HCT116 (cell line): ENCODE measurements at regions not wholly inside any gene's neighbourhood (a gene's known extent, or its start where the extent isn't known, plus 50 kb on each side); places are given as distances from the start of the nearest gene placed in this dataset.

Experiments
- ATAC-seq: fragments of 200-7000 bp; cut with Tn5 transposase; 2 replicates; pipeline ENCODE4 v1.9.1; 2020; ENCODE audit warnings: mild to moderate bottlenecking, moderate library complexity
- BruUV-seq: library from RNA; stranded (reverse); fragments of 400-500 nt; replicated peaks from 2 replicates; lab custom pipeline; 2021; lab: Mats Ljungman, UMichigan
- CTCF ChIA-PET: fragments of 300-600 bp; sonication (Branson Sonifier 250); formaldehyde crosslinking; loops from one replicate; lab custom pipeline; 2021; ENCODE audit warnings: antibody characterized with exemption; lab: Charles Lee
- POLR2A ChIA-PET: fragments of 300-600, 350-600 bp; sonication (Branson Sonifier 250); formaldehyde crosslinking; loops from one replicate; lab custom pipeline; 2021; ENCODE audit warnings: antibody characterized with exemption; lab: Charles Lee
- RAD21 ChIA-PET, 2 experiments: fragments of 300-600 bp; sonication (Branson Sonifier 250); formaldehyde crosslinking; loops; one replicate each; lab custom pipeline; 2023; ENCODE audit warnings: low total read pairs in 2 of 2; ENCODE audit not compliant: uncharacterized antibody in 2 of 2, unreplicated experiment in 2 of 2, low non-redundant PET in 1 of 2; lab: Charles Lee
- DNase-seq: peaks from one replicate; pipeline ENCODE4 v3.0.0-alpha.2; 2010; ENCODE audit warnings: low read depth, low spot score
- H2AFZ ChIP-seq: fragments of 200-600 bp; shearing (Covaris generic), sonication (generic); 2 replicates; pipeline ENCODE4 v1.6.1; 2017; ENCODE audit warnings: low read depth, mixed run types, mixed read lengths, antibody characterized with exemption, low read length; ENCODE audit not compliant: poor library complexity, severe bottlenecking
- H3K27ac ChIP-seq: 2 replicates; pipeline ENCODE4 v1.5.1; 2012; ENCODE audit warnings: low read depth, low read length
- H3K27me3 ChIP-seq: fragments of 200-600 bp; sonication (generic); 2 replicates; pipeline ENCODE4 v1.6.1; 2016; ENCODE audit warnings: mixed run types, low read length, mixed read lengths; ENCODE audit not compliant: insufficient read depth
- H3K36me3 ChIP-seq, 2 experiments: fragments of 200-500 bp in 1 of 2; fragments of 200-600 bp in 1 of 2; sonication (Bioruptor generic) in 1 of 2; sonication (generic) in 1 of 2; 2 replicates each; pipeline versions ENCODE4 v1.5.1 to v1.6.1; 2014 to 2016; ENCODE audit warnings: low read length in 2 of 2, inconsistent platforms in 1 of 2, mixed read lengths in 1 of 2, mixed run types in 1 of 2; ENCODE audit not compliant: insufficient read depth in 2 of 2, control insufficient read depth in 1 of 2
- H3K4me1 ChIP-seq, 2 experiments: fragments of 200-600 bp in 1 of 2; sonication (generic) in 1 of 2; 2 replicates each; pipeline versions ENCODE4 v1.5.1 to v1.6.1; 2012 to 2017; ENCODE audit warnings: low read length in 2 of 2, inconsistent platforms in 1 of 2, mild to moderate bottlenecking in 1 of 2, mixed read lengths in 1 of 2, mixed run types in 1 of 2, moderate library complexity in 1 of 2; ENCODE audit not compliant: insufficient read depth in 2 of 2, control insufficient read depth in 1 of 2
- H3K4me2 ChIP-seq: fragments of 200-600 bp; sonication (generic); 2 replicates; pipeline ENCODE4 v1.6.1; 2017; ENCODE audit warnings: mixed run types, low read length, mixed read lengths
- H3K4me3 ChIP-seq, 2 experiments: fragments of 200-600 bp in 1 of 2; sonication (generic) in 1 of 2; replicated peaks in 1 of 2; 2 replicates each; pipeline ENCODE4 v1.5.1; 2011 to 2016; ENCODE audit warnings: low read length in 2 of 2, control low read depth in 1 of 2, low read depth in 1 of 2, mild to moderate bottlenecking in 1 of 2, mixed read lengths in 1 of 2, mixed run types in 1 of 2
- H3K79me2 ChIP-seq: fragments of 200-600 bp; sonication (generic); 2 replicates; pipeline ENCODE4 v1.6.1; 2017; ENCODE audit warnings: mild to moderate bottlenecking, mixed run types, low read length, moderate library complexity, mixed read lengths; ENCODE audit not compliant: insufficient read depth
- H3K9ac ChIP-seq: fragments of 200-600 bp; sonication (generic); 2 replicates; pipeline ENCODE4 v1.6.1; 2016; ENCODE audit warnings: low read length, mixed read lengths
- H3K9me2 ChIP-seq: fragments of 200-600 bp; sonication (generic), shearing (Covaris generic); 2 replicates; pipeline ENCODE4 v1.6.1; 2017; ENCODE audit warnings: mixed run types, mild to moderate bottlenecking, moderate library complexity; ENCODE audit not compliant: insufficient read depth
- H3K9me3 ChIP-seq, 2 experiments: fragments of 200-500 bp in 1 of 2; fragments of 200-600 bp in 1 of 2; sonication (Bioruptor generic) in 1 of 2; sonication (generic) in 1 of 2; 2 replicates each; pipeline ENCODE4 v1.6.1; 2014 to 2017; ENCODE audit warnings: low read length in 2 of 2, mixed read lengths in 2 of 2, inconsistent platforms in 1 of 2, low read depth in 1 of 2, mild to moderate bottlenecking in 1 of 2, mixed run types in 1 of 2, moderate library complexity in 1 of 2; ENCODE audit not compliant: control insufficient read depth in 1 of 2, insufficient read depth in 1 of 2
- H4K20me1 ChIP-seq: fragments of 200-600 bp; sonication (generic), shearing (Covaris generic); 2 replicates; pipeline ENCODE4 v1.6.1; 2017; ENCODE audit warnings: mixed run types, mild to moderate bottlenecking, moderate library complexity; ENCODE audit not compliant: insufficient read depth
- CBX3 ChIP-seq: IDR thresholded peaks from 2 replicates; pipeline ENCODE4 v1.6.1; 2012; ENCODE audit warnings: low read depth
- CEBPB ChIP-seq: IDR thresholded peaks from 2 replicates; pipeline ENCODE4 v1.6.1; 2012; ENCODE audit warnings: low read depth
- EGR1 ChIP-seq: IDR thresholded peaks from 2 replicates; pipeline ENCODE4 v1.6.1; 2012; ENCODE audit warnings: low read depth
- EZH2 ChIP-seq: fragments of 200-600 bp; sonication (generic); IDR thresholded peaks from 2 replicates; pipeline ENCODE4 v1.6.1; 2017; ENCODE audit warnings: antibody characterized with exemption, mixed run types
- EZH2phosphoT487 ChIP-seq: fragments of 200-600 bp; IDR thresholded peaks from 2 replicates; pipeline ENCODE4 v1.6.1; 2018; ENCODE audit warnings: antibody characterized with exemption, borderline replicate concordance
- FOSL1 ChIP-seq: IDR thresholded peaks from 2 replicates; pipeline ENCODE4 v1.6.1; 2012; ENCODE audit warnings: low read depth
- RAD21 ChIP-seq: IDR thresholded peaks from 2 replicates; pipeline ENCODE4 v1.6.1; 2012; ENCODE audit warnings: low read depth, mild to moderate bottlenecking
- SIN3A ChIP-seq: IDR thresholded peaks from 2 replicates; pipeline ENCODE4 v1.6.1; 2012; ENCODE audit warnings: low read depth
- SRF ChIP-seq: IDR thresholded peaks from 2 replicates; pipeline ENCODE4 v1.6.1; 2012; ENCODE audit warnings: low read depth
- YY1 ChIP-seq: IDR thresholded peaks from 2 replicates; pipeline ENCODE4 v1.6.1; 2011; ENCODE audit warnings: low read length, low read depth, moderate library complexity, mild to moderate bottlenecking; ENCODE audit not compliant: insufficient replicate concordance; ENCODE audit errors: extremely low read depth
- ZNF274 ChIP-seq: fragments of 200-500 bp; sonication (Bioruptor generic); IDR thresholded peaks from 2 replicates; pipeline ENCODE4 v1.6.1; 2014; ENCODE audit warnings: mild to moderate bottlenecking, low read depth, low read length, inconsistent platforms
- intact Hi-C: fragments of 100-400 bp; cut with micrococcal nuclease; formaldehyde crosslinking; loops from 2 replicates; pipeline ENCODE4 v1.10.0; 2022
- TF ChIP-seq, protein P1 (sequence below): IDR thresholded peaks from 2 replicates; pipeline ENCODE4 v1.6.1; 2012; ENCODE audit warnings: low read depth
- TF ChIP-seq, protein P2 (sequence below), 3 experiments: fragments of 200-600 bp in 1 of 3; sonication (generic) in 1 of 3; IDR thresholded peaks in 2 of 3; conservative IDR thresholded peaks in 1 of 3; 2 replicates each; pipeline ENCODE4 v1.5.1; 2012 to 2017; ENCODE audit warnings: low read depth in 2 of 3, low read length in 2 of 3, antibody characterized with exemption in 1 of 3, borderline replicate concordance in 1 of 3, control low read depth in 1 of 3, mild to moderate bottlenecking in 1 of 3, mixed read lengths in 1 of 3, mixed run types in 1 of 3, moderate library complexity in 1 of 3; ENCODE audit not compliant: insufficient read depth in 1 of 3

DNA sequence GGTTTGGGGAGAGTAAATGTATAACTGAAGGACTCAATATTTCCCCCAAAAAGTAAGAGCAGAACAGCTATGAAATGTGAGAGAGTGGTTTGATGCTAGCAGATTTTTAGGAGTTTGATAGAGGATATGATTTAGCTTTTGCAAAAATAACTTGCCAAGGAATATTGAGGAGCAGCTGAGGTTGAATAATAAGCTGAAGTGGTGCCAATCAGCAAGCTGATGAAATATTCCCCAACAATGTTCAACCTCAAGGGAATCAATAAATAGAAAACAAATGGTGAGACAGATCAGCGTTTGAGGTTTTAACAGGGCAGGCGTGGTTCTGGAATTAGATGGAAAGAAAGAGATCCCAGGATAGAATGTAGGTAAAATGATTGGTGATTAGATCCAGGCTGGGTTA lies 413.4 kb upstream of the ADAMTS5 start:
- ATAC-seq = no peak

More for the DNA sequence above, 413.4 kb upstream of the ADAMTS5 start:
- BruUV-seq = no TSS peak
- Histone ChIP-seq H3K27me3 (no peaks in the 10 kb centered on the region), H3K9me2 (no peaks in the 10 kb centered on the region), H4K20me1 (no peaks in the 10 kb centered on the region), H3K4me3 (no peak overlapping the region), H3K4me1 (no peaks in the 10 kb centered on the region), H3K27ac (no peak overlapping the region), H2AFZ (no peak overlapping the region), H3K79me2 (no peaks in the 10 kb centered on the region), H3K9ac (no peak overlapping the region), H3K4me2 (no peak overlapping the region), H3K36me3 (no peaks in the 10 kb centered on the region), H3K9me3 (peaks cover 23 to 26% of the 10 kb centered on the region in 2 experiments; a peak in 3 of 4 replicates)
- CTCF ChIA-PET = no interaction called here
- TF ChIP-seq CEBPB = no peak
- no peak for TF ChIP-seq YY1
- no peak for TF ChIP-seq SRF
- TF ChIP-seq, protein P1, sequence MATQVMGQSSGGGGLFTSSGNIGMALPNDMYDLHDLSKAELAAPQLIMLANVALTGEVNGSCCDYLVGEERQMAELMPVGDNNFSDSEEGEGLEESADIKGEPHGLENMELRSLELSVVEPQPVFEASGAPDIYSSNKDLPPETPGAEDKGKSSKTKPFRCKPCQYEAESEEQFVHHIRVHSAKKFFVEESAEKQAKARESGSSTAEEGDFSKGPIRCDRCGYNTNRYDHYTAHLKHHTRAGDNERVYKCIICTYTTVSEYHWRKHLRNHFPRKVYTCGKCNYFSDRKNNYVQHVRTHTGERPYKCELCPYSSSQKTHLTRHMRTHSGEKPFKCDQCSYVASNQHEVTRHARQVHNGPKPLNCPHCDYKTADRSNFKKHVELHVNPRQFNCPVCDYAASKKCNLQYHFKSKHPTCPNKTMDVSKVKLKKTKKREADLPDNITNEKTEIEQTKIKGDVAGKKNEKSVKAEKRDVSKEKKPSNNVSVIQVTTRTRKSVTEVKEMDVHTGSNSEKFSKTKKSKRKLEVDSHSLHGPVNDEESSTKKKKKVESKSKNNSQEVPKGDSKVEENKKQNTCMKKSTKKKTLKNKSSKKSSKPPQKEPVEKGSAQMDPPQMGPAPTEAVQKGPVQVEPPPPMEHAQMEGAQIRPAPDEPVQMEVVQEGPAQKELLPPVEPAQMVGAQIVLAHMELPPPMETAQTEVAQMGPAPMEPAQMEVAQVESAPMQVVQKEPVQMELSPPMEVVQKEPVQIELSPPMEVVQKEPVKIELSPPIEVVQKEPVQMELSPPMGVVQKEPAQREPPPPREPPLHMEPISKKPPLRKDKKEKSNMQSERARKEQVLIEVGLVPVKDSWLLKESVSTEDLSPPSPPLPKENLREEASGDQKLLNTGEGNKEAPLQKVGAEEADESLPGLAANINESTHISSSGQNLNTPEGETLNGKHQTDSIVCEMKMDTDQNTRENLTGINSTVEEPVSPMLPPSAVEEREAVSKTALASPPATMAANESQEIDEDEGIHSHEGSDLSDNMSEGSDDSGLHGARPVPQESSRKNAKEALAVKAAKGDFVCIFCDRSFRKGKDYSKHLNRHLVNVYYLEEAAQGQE = no peak
- no peak for TF ChIP-seq RAD21
- TF ChIP-seq CBX3 = no peak
- TF ChIP-seq, protein P2, sequence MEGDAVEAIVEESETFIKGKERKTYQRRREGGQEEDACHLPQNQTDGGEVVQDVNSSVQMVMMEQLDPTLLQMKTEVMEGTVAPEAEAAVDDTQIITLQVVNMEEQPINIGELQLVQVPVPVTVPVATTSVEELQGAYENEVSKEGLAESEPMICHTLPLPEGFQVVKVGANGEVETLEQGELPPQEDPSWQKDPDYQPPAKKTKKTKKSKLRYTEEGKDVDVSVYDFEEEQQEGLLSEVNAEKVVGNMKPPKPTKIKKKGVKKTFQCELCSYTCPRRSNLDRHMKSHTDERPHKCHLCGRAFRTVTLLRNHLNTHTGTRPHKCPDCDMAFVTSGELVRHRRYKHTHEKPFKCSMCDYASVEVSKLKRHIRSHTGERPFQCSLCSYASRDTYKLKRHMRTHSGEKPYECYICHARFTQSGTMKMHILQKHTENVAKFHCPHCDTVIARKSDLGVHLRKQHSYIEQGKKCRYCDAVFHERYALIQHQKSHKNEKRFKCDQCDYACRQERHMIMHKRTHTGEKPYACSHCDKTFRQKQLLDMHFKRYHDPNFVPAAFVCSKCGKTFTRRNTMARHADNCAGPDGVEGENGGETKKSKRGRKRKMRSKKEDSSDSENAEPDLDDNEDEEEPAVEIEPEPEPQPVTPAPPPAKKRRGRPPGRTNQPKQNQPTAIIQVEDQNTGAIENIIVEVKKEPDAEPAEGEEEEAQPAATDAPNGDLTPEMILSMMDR (IDR thresholded peaks at IDR 0.05 in 2 of 3, conservative IDR thresholded peaks at IDR 0.05 in 1 of 3; ENCODE audit: borderline replicate concordance in 1 of 3, insufficient read depth in 1 of 3, low read depth in 2 of 3, low read length in 2 of 3) = no peak
- no peak for TF ChIP-seq SIN3A
- no peak for TF ChIP-seq EGR1
- no peak for TF ChIP-seq ZNF274
- no peak for TF ChIP-seq EZH2phosphoT487
- no peak for TF ChIP-seq FOSL1
- TF ChIP-seq EZH2 = no peak
- RAD21 ChIA-PET = no interaction called here
- POLR2A ChIA-PET = no interaction called here
- intact Hi-C loops = no loop called here
- no peak for DNase-seq
